Large intestine (tissue), 3 donors: ENCODE measurements at regions not wholly inside any gene's neighbourhood (a gene's known extent, or its start where the extent isn't known, plus 50 kb on each side); places are given as distances from the start of the nearest gene placed in this dataset.
A peak's percentile ranks its signal among the peaks of the same experiment; 100 is the strongest.
"Not testable (repeated sequence)": the region's sequence is repeated elsewhere in the genome, so short reads cannot be mapped to it uniquely, and the experiment has no call there.

Experiments
- DNase-seq, 2 donors: peaks; one replicate each; pipeline versions ENCODE4 v3.0.0 to v3.0.0-alpha.2; 2013
- H3K27ac ChIP-seq: one replicate; pipeline ENCODE4 v1.5.1; 2013; ENCODE audit warnings: low read length
- H3K27me3 ChIP-seq: 2 replicates; pipeline ENCODE4 v1.6.1; 2013; ENCODE audit warnings: low read length; ENCODE audit not compliant: control insufficient read depth, insufficient read depth
- H3K36me3 ChIP-seq: 2 replicates; pipeline ENCODE4 v1.6.1; 2013; ENCODE audit warnings: low read length; ENCODE audit not compliant: control insufficient read depth, insufficient read depth
- H3K4me1 ChIP-seq: one replicate; pipeline ENCODE4 v1.6.1; 2013; ENCODE audit warnings: low read length; ENCODE audit not compliant: control insufficient read depth, insufficient read depth
- H3K4me3 ChIP-seq: one replicate; pipeline ENCODE4 v1.5.1; 2013; ENCODE audit warnings: low read length
- H3K9me3 ChIP-seq: one replicate; pipeline ENCODE4 v1.6.1; 2013; ENCODE audit warnings: mild to moderate bottlenecking, low read depth, low read length, moderate library complexity; ENCODE audit not compliant: control insufficient read depth
- WGBS: methylation state at CpG from one replicate; pipeline ENCODE4 v1.1.5; 2013; ENCODE audit warnings: low lambda C conversion rate; ENCODE audit not compliant: insufficient coverage; 5-methylcytosine and 5-hydroxymethylcytosine counted together

DNA sequence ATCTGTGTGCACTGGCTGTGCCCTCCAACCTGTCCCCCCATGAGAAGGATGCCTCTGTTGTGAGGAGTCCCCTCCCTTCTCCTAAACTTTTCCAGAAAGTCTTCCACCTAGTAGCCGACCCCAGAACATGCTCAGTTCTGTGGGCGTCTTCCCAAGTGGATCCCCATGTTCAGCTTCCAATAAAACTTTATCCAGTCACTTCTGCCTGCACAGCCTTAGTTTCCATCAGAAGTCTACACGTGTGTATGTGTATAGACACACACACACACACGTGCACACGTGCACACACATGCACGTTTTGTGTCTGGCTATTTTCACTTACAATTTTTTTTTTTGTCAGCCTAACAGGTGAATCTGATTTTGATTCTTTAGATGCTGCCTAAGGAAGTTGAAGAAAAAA, 115.1 kb downstream of the RTP5 start:
- no peak overlapping the region for H3K4me3 ChIP-seq
- no peak for DNase-seq
- H3K27me3 ChIP-seq, result no peaks in the 10 kb centered on the region
- no peaks in the 10 kb centered on the region for H3K36me3 ChIP-seq
- no peaks in the 10 kb centered on the region for H3K4me1 ChIP-seq
- H3K27ac ChIP-seq, result no peak overlapping the region
- H3K9me3 ChIP-seq, result peaks cover 13% of the 10 kb centered on the region
- 60% methylated on average over 1 of the region's 6 CpGs for WGBS

DNA sequence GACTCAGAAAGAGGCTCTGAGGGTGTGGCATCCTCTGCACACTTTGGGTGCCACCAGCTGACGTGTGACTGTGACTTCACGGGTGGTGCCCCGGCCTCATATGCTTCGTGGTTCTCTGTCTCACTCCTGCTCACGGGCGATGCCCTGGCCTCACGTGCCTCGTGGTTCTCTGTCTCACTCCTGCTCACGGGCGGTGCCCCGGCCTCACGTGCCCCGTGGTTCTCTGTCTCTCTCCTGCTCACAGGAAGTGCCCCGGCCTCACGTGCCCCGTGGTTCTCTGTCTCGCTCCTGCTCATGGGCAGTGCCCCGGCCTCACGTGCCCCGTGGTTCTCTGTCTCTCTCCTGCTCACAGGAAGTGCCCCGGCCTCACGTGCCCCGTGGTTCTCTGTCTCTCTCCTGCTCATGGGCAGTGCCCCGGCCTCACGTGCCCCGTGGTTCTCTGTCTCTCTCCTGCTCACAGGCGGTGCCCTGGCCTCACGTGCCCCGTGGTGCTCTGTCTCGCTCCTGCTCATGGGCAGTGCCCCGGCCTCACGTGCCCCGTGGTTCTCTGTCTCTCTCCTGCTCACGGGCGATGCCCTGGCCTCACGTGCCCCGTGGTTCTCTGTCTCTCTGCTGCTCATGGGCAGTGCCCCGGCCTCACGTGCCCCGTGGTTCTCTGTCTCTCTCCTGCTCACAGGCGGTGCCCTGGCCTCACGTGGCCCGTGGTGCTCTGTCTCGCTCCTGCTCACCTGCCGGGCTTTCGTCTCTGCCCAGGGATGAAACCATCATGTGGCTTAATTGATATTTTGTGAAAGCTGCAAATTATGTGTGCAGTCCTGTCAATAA, 115.8 kb downstream of the RTP5 start:
- H3K4me1 ChIP-seq, H3K27ac ChIP-seq, H3K4me3 ChIP-seq, DNase-seq, H3K27me3 ChIP-seq, H3K36me3 ChIP-seq: not testable (repeated sequence)
- WGBS, result 80% methylated on average over 1 of the region's 46 CpGs
- peaks cover 13% of the 10 kb centered on the region for H3K9me3 ChIP-seq

DNA sequence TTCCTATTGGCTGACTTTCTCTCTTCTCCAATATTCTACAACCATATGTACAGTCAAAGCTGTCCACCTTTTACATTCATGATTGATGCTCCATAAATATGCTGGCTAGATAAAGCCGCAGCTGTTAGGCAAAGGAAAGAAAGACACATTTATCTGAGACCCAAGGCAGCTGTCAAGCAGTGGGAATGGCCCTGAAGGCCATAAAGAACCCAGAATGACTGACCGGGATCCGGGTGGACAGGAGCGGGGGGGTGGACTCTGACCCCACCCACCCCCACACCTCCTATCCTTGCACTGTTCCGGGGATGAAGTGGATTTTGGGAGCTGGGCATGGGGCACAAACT, 116.4 kb downstream of the RTP5 start:
- no peaks in the 10 kb centered on the region for H3K36me3 ChIP-seq
- H3K9me3 ChIP-seq, result peaks cover 13% of the 10 kb centered on the region
- no peaks in the 10 kb centered on the region for H3K27me3 ChIP-seq
- peak in 1 of 2 donors; percentile 23 for DNase-seq
- no peaks in the 10 kb centered on the region for H3K4me1 ChIP-seq
- WGBS, result no CpG with 5 or more reads among the region's 5 CpGs
- H3K27ac ChIP-seq, result no peak overlapping the region
- H3K4me3 ChIP-seq, result no peak overlapping the region

DNA sequence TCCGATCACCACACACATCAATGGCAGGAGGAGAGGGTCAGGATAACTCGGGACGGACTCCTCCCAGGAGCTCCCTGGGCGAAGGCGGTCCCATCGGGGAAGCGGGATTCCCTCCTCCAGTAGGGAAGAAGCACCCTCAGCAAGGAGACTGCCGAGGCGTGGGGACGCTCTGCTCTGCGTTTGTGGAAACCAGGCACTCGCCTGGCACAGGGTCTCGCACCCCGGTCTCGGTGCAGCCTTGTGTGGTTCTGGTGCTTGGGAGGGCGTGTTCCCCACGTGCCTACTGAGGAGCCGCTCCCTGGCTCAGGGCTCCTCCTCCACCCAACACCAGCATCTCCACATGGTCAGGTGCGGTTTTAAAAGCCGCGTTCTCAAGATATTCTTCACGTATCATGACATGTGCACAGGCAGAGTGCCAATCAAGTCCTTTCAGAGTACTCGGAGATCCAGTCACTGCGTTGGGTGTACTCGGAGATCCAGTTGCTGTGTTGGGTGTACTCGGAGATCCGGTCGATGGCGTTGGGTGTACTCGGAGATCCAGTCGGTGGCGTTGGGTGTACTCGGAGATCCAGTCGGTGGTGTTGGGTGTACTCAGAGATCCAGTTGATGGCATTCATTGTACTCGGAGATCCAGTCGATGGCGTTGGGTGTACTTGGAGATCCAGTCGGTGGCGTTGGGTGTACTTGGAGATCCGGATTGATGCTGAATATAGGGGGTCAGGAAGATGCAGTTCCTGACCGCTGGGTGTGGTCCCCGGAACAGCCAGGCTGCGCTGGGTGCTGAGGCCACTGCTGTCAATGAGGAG, 117.5 kb downstream of the RTP5 start:
- no peak for DNase-seq
- H3K36me3 ChIP-seq, result no peaks in the 10 kb centered on the region
- H3K4me1 ChIP-seq, result no peaks in the 10 kb centered on the region
- H3K27me3 ChIP-seq, result no peaks in the 10 kb centered on the region
- 68% methylated on average over 9 of the region's 43 CpGs for WGBS
- peaks cover 13% of the 10 kb centered on the region for H3K9me3 ChIP-seq
- no peak overlapping the region for H3K27ac ChIP-seq
- no peak overlapping the region for H3K4me3 ChIP-seq

DNA sequence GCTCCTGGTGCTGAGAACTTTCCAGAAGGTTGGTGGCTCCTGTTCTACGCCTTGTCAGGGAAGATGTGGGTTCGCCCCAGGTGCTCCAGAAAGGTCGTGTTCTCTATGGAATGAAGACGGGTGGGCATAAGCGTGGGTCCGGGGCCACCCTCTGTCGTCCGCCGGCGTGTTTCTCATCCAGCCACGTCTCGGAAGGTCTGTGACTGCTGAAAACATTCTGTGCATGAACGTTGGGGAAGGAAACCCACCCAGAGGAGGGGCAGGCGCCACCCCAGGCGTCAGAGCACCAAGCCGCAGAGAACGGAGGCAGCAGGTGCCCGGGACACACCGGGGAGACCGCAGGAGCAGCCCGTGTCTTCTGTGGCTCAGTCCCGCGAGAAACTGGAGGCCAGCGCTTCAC, 118.2 kb downstream of the RTP5 start:
- Histone ChIP-seq H3K27ac (no peak overlapping the region), H3K4me1 (no peaks in the 10 kb centered on the region), H3K9me3 (peaks cover 13% of the 10 kb centered on the region), H3K36me3 (no peaks in the 10 kb centered on the region), H3K4me3 (no peak overlapping the region), H3K27me3 (no peaks in the 10 kb centered on the region)
- WGBS, result no CpG with 5 or more reads among the region's 24 CpGs
- no peak for DNase-seq

DNA sequence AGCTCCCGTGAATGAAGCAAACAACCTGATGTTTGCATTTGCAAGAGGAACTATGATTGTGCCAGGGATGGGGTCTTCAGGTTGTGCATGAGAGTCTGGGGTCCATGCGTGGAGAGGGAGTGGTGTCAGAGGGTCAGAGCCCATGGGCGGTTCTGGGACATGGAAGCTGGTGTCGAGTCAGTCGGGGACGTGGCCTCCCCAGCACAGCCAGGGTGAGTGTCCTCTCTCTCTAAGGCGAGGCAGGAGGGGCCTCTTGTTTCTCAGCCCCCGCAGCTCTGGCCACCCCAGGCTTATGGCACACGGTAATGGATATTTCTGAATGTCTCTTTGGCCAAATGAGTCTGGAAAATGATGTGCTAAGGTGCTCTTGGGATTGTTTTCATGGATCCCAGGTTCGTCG, 118.6 kb downstream of the RTP5 start:
- H3K27ac ChIP-seq, result no peak overlapping the region
- DNase-seq, result no peak
- no peak overlapping the region for H3K4me3 ChIP-seq
- no peaks in the 10 kb centered on the region for H3K4me1 ChIP-seq
- H3K36me3 ChIP-seq, result no peaks in the 10 kb centered on the region
- no peaks in the 10 kb centered on the region for H3K27me3 ChIP-seq
- no CpG with 5 or more reads among the region's 11 CpGs for WGBS
- H3K9me3 ChIP-seq, result peaks cover 13% of the 10 kb centered on the region

DNA sequence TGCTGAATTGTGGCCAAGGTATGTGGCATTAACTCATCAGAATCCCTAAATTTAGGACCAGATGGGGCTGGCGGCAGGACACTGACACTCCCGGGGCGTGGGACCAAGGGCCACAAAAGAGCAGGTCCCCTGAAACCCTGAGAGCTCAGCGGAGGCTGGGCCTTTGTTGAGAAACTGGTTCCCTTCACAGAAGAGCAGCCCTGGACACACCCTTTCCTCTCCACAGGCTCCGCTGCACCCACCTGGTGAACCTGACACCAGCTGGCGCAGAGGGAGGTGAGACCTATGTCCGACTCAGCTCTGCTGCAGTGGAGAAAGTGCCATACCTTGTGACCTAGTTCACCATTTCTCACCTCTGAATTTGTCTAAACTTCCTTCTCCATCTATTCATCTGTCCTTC, 119.5 kb downstream of the RTP5 start:
- H3K27me3 ChIP-seq, result no peaks in the 10 kb centered on the region
- no peaks in the 10 kb centered on the region for H3K4me1 ChIP-seq
- H3K36me3 ChIP-seq, result no peaks in the 10 kb centered on the region
- peaks cover 13% of the 10 kb centered on the region for H3K9me3 ChIP-seq
- H3K4me3 ChIP-seq, result no peak overlapping the region
- H3K27ac ChIP-seq, result no peak overlapping the region
- 83% methylated on average over 1 of the region's 7 CpGs for WGBS
- DNase-seq, result no peak

DNA sequence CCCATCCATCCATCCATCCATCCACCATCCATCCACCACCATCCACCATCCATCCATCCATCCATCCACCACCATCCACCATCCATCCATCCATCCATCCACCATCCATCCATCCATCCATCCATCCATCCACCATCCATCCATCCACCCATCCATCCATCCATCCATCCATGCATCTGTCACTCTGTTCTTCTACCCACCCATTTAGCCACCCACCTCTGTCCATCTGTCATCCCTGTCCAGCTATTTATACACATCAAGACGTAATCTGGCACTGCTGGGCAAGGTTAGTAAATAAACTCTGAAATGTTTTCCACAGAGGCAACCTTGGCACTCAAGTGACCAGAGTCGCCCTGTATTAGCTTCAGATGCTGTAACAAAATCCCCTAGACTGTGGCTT, 120.9 kb downstream of the RTP5 start:
- DNase-seq, result no peak
- H3K36me3 ChIP-seq, result no peaks in the 10 kb centered on the region
- no peak overlapping the region for H3K27ac ChIP-seq
- peaks cover 13% of the 10 kb centered on the region for H3K9me3 ChIP-seq
- H3K4me1 ChIP-seq, result no peaks in the 10 kb centered on the region
- no CpG with 5 or more reads among the region's 2 CpGs for WGBS
- H3K4me3 ChIP-seq, result no peak overlapping the region
- no peaks in the 10 kb centered on the region for H3K27me3 ChIP-seq

DNA sequence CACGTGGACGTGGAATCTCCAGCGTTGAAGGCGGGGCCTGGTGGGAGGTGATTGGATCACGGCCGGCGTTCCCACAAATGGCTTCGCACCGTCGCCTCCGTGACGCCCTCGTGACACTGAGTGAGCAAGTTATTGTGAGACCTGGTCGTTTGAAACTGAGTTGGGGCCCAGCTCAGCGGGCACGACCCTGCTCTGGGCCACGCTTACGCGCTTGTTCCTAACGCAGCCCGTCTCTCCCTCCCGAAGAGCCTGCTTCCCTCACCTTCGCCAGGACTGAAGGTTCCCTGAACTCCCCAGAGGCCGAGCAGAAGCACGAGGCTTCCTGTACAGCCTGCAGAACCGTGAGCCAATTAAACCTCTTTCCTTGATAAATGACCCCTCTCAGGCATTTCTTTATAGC, 121.8 kb downstream of the RTP5 start:
- no CpG with 5 or more reads among the region's 26 CpGs for WGBS
- H3K4me1 ChIP-seq, result no peaks in the 10 kb centered on the region
- no peaks in the 10 kb centered on the region for H3K27me3 ChIP-seq
- H3K9me3 ChIP-seq, result peaks cover 13% of the 10 kb centered on the region
- no peak overlapping the region for H3K4me3 ChIP-seq
- no peaks in the 10 kb centered on the region for H3K36me3 ChIP-seq
- H3K27ac ChIP-seq, result no peak overlapping the region
- DNase-seq, result no peak

DNA sequence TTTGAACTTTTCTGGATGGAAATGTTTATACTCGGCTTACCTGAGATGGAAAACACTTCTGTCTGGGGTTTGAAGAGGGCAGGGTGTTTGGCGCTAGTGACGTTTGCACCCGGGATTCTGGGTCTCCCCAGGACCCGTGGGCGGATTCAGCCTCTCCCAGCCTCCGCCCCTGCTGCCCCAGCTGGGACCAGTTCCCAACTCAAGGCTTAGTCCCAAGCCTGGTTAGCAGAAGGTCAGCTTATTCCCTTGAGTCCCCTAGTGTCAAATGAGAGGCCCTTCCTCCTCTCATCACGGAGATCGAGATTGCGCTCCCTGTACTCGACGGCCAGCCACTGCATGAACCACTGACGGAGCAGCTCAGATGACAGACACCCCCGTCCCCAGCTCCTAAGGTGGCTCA, 123.2 kb downstream of the RTP5 start:
- Histone ChIP-seq H3K4me1 (no peaks in the 10 kb centered on the region), H3K9me3 (peaks cover 11% of the 10 kb centered on the region), H3K27ac (no peak overlapping the region), H3K36me3 (no peaks in the 10 kb centered on the region), H3K27me3 (no peaks in the 10 kb centered on the region), H3K4me3 (no peak overlapping the region)
- no peak for DNase-seq
- no CpG with 5 or more reads among the region's 14 CpGs for WGBS
